ENCODE measurements at regions not wholly inside any gene's neighbourhood (a gene's known extent, or its start where the extent isn't known, plus 50 kb on each side); places are given as distances from the start of the nearest gene placed in this dataset.

DNA sequence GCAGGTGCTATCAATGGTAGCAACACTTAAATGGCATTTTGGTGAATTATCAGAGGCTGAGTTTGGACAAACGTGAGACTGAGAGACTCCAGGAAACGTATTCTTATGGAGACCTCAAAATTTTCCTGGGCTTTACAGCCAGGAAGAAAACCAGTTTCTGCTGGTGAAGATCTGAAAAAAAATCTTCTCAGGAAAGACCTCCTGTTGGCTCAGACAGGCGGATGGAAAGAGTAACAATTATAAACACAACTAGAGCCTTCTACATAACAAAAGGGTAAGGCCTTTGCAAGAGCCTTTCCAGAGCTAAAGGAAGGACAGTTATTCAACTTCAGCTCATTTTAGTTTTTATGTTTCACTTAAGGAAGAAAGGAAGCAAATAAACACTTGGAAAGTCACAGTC lies 274.4 kb downstream of the THBS2 start:
- TF ChIP-seq ZFX (IDR thresholded peaks at IDR 0.05) (no peak), CTCF (conservative IDR thresholded peaks at IDR 0.05) (no peak)
- no peak overlapping the region for H3K27ac ChIP-seq

DNA sequence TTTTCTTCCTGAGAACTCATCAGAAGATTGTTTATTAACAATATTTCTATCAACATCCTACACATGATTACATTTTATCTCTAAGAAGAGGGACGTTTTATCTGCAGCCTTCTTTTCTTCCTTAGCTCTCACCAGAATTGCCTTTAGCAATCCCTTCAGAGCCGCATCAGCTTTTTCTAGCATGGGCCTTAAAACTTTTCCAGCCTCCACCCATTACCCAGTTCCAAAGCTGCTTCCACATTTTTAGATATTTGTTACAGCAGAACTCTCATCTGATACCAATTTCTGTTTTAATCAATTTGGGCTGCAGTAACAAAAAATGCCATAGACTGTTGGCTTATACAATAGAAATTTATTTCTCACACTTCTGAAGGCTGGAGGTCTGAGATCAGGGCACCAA lies 281.5 kb downstream of the THBS2 start:
- TF ChIP-seq CTCF (conservative IDR thresholded peaks at IDR 0.05) (no peak), ZFX (IDR thresholded peaks at IDR 0.05) (no peak)
- no peak overlapping the region for H3K27ac ChIP-seq

- H3K27ac ChIP-seq: no peak overlapping the region
- TF ChIP-seq ZFX (IDR thresholded peaks at IDR 0.05): no peak
- TF ChIP-seq CTCF (conservative IDR thresholded peaks at IDR 0.05): no peak
Observed at GRCh38 chr6:168971549-168971948, 282.1 kb downstream of the THBS2 start.

- TF ChIP-seq ZFX (IDR thresholded peaks at IDR 0.05) (no peak), CTCF (conservative IDR thresholded peaks at IDR 0.05) (no peak)
- no peak overlapping the region for H3K27ac ChIP-seq
Observed at GRCh38 chr6:168968801-168969200, 284.8 kb downstream of the THBS2 start.

GRCh38 chr6:168968228-168968627 lies 285.4 kb downstream of the THBS2 start:
- no peak overlapping the region for H3K27ac ChIP-seq
- TF ChIP-seq ZFX (IDR thresholded peaks at IDR 0.05) (no peak), CTCF (conservative IDR thresholded peaks at IDR 0.05) (no peak)

GRCh38 chr6:168967281-168967925 lies 286.2 kb downstream of the THBS2 start:
- H3K27ac ChIP-seq: no peak overlapping the region
- TF ChIP-seq ZFX (IDR thresholded peaks at IDR 0.05): no peak
- TF ChIP-seq CTCF (conservative IDR thresholded peaks at IDR 0.05): no peak

- TF ChIP-seq CTCF (conservative IDR thresholded peaks at IDR 0.05) (no peak), ZFX (IDR thresholded peaks at IDR 0.05) (no peak)
- no peak overlapping the region for H3K27ac ChIP-seq
Observed at GRCh38 chr6:168964138-168964835, 289.4 kb downstream of the THBS2 start.
